GM12872 (cell line): ENCODE measurements at regions not wholly inside any gene's neighbourhood (a gene's known extent, or its start where the extent isn't known, plus 50 kb on each side); places are given as distances from the start of the nearest gene placed in this dataset.

Experiments used
- TF ChIP-seq, protein P1 (sequence below): IDR thresholded peaks from 3 replicates; pipeline ENCODE4 v1.5.1; 2011; ENCODE audit warnings: low read depth, mild to moderate bottlenecking, low read length, moderate library complexity; ENCODE audit not compliant: insufficient read depth

DNA sequence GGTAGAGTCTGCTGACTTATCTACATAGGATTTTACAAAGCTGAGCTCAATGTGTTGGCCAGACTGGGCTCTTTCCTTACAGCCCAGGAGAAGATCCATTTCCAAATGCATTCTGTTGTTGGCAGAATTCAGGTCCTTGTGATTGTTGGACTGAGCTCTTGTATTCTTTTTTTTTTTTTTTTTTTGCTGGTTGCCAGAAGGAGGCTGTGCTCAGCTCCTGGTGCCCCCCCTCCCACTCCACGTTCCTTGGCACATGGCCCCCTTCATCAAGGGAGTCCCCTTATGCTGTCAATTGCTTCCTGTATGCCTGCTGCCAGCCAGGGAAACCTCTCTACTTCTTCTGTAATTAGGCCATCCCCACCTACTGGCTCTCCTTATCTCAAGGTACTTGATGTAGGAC is 518.1 kb upstream of the AKR1E2 start:
- TF ChIP-seq, protein P1, sequence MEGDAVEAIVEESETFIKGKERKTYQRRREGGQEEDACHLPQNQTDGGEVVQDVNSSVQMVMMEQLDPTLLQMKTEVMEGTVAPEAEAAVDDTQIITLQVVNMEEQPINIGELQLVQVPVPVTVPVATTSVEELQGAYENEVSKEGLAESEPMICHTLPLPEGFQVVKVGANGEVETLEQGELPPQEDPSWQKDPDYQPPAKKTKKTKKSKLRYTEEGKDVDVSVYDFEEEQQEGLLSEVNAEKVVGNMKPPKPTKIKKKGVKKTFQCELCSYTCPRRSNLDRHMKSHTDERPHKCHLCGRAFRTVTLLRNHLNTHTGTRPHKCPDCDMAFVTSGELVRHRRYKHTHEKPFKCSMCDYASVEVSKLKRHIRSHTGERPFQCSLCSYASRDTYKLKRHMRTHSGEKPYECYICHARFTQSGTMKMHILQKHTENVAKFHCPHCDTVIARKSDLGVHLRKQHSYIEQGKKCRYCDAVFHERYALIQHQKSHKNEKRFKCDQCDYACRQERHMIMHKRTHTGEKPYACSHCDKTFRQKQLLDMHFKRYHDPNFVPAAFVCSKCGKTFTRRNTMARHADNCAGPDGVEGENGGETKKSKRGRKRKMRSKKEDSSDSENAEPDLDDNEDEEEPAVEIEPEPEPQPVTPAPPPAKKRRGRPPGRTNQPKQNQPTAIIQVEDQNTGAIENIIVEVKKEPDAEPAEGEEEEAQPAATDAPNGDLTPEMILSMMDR: no peak

DNA sequence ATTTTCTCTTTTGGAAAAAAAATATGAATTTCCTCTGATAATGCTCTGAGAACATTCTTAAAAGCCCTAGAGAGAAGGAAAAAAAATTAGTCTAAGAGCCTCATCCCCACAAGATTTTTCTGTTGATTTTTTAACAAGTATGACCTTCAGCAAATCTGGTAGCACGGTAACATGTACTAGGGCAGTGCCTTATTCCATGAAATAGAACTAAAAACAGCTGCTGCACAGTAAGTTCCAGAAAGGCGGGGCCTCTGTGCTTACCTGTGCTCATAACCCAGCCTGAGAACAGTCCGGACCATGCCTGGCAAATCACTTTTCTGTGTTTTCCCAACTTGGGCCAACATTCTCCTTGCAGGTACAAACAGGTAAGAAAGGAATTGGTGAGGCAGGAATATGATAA is 519.1 kb upstream of the AKR1E2 start:
- TF ChIP-seq, protein P1: no peak

DNA sequence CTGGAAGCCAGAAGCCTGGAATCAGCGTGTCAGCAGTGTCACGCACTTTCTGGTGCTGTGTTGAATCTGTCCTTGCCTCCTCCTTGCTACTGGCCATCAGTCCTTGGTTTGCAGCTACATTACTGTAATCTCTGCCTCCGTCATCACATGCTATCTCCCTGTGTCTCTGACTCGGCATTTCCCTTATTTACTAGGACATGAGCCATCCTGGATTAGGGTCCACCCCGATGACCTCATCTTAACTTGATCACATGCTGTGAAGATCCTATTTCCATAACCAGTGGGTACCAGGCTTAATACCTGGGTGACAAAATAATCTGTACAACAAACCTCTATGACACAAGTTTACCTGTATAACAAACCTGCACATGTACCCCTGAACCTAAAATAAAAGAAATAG is 518.0 kb upstream of the KLF6 start:
- TF ChIP-seq, protein P1: no peak

DNA sequence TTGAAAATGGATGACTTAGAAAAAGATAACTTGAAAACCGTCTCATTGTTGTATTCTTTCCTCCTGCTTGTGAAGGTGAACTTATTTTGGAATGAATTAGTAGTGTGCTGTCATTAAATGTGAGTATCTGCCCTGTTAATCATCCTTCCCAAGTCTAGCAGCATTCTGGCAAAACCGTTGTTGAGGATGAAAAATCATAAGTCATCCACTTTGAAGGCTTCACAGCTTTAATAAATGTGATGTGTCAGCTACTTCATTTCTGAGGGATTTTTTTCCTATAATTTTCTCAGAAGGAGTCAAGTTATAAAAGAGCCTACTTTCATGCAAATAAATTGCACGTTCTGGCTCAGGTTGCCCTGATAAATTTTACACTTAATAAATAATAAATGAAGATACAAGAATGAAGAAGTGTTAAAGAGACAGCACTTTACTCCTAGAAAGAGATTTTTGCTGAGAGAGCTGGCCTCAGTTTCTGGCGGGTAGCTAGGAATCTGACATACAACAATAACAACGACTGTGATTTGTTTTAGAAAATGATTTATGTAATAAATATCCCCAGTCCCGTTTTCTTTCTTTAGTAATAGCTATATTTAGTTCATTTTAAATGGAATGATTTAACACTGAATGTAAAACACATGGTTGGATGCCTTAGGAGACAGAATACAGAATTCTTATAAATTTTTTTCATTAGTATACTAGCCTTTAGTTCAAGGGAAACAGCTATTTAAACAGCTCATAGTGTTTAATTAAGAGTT is 516.5 kb upstream of the KLF6 start:
- TF ChIP-seq, protein P1: no peak

DNA sequence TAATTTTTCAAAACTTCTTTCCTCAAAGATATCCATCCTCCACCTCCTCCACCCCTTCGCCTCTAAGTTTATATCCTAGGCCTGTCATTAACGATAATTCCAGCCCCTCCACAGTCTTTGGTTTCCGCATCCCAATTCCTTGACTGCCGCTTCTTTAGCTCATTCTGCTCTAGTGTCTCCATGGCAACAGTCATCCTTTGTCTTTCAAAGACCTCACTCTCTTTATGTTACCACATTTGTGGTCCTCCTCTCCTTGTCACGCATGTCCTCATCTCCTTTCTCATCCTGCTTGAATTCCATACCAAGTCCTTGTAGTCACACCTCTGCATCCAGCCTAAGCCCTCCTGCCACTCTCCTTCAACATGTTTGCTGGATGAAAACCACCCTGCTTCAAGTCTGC is 511.2 kb upstream of the KLF6 start:
- TF ChIP-seq, protein P1: no peak

DNA sequence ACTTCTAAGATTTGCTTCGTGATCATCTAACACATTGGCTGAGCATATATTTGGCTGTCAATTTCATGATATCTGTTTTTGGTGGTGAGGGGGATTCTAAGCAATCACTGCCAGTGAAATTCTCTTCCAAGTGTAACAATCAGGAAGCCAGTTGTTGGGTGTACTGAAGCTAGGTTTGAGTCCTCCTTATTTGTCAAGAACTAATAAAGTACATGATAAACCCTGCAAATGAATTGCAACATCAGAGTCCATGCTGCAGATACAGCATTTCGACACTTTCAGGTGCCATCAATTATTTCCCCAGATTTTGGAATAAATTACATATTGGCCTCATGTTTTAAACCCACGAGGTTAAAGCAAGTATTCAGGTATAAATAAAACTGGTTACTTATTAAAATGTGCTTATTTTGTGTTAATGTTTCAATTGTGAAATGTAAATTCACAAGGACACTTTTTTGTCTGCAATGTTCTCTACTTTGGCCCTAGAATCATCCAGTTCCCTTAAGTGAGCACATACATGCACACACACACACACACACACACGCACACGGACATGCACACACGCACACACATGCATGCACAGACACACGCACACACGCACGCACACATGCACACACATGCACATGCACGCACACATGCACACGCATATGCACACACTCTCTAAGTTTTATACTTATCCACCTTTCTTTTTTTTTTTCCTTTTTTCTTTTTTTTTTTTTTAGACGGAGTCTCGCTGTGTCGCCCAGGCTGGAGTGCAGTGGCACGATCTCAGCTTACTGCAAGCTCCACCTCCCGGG is 510.2 kb upstream of the KLF6 start:
- TF ChIP-seq, protein P1: no peak

DNA sequence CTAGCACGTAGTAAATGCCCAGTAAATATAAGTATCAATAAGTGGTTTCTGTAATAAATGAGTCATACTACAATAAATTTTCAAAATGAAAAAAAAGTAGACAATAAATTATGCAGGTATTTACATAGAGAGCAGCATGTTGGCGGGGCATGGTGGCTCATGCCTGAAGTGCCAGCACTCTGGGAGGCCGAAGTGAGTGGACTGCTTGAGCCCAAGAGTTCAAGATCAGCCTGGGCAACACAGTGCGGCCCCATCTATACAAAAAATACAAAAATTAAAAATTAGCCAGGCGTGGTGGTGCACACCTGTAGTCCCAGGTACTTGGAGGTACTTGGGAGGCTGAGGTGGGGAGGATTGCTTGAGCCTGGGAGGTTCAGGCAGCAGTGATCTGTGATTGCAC is 509.3 kb upstream of the KLF6 start:
- TF ChIP-seq, protein P1: no peak
